AG10803 (cell line): ENCODE measurements at regions not wholly inside any gene's neighbourhood (a gene's known extent, or its start where the extent isn't known, plus 50 kb on each side); places are given as distances from the start of the nearest gene placed in this dataset.
A peak's percentile ranks its signal among the peaks of the same experiment; 100 is the strongest.

Experiments used
- DNase-seq: peaks from one replicate; pipeline ENCODE4 v3.0.0; 2010; ENCODE audit warnings: low read depth
- H3K4me3 ChIP-seq: 2 replicates; pipeline ENCODE4 v1.5.1; 2011; ENCODE audit warnings: mild to moderate bottlenecking, low read length, control low read depth
- TF ChIP-seq, protein P1 (sequence below): conservative IDR thresholded peaks from 2 replicates; pipeline ENCODE4 v1.5.1; 2011; ENCODE audit warnings: mild to moderate bottlenecking, low read length, control low read depth, inconsistent platforms

DNA sequence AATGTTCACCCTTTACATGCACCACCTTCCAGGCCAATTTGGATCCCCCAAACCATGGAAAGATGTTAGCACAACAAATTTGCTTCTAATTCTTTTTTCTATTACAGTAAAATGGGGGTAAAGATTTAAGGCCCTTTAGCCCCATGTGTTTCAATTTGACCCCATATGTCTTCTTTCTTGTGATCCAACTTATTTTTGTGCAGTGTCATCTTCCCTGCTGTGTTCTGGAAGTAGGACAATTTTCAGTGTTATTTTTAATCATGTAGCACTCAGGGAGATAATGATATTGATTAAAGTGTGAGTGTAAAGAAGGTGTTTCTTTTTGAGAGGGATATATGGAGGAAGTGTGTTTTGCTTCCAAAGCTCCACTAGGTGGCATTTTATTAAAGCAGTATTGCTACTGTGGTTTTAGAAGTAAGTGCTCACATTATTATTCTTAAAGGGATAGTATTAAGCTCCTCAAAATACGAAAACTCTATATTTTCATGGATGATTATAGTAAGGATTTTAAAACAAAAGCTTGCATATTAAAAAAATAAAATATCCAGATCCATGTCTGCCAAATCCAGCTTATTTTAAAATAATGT, 118.7 kb upstream of the ATP10B start:
- TF ChIP-seq, protein P1, sequence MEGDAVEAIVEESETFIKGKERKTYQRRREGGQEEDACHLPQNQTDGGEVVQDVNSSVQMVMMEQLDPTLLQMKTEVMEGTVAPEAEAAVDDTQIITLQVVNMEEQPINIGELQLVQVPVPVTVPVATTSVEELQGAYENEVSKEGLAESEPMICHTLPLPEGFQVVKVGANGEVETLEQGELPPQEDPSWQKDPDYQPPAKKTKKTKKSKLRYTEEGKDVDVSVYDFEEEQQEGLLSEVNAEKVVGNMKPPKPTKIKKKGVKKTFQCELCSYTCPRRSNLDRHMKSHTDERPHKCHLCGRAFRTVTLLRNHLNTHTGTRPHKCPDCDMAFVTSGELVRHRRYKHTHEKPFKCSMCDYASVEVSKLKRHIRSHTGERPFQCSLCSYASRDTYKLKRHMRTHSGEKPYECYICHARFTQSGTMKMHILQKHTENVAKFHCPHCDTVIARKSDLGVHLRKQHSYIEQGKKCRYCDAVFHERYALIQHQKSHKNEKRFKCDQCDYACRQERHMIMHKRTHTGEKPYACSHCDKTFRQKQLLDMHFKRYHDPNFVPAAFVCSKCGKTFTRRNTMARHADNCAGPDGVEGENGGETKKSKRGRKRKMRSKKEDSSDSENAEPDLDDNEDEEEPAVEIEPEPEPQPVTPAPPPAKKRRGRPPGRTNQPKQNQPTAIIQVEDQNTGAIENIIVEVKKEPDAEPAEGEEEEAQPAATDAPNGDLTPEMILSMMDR = peak; percentile 38
- DNase-seq = no peak

DNA sequence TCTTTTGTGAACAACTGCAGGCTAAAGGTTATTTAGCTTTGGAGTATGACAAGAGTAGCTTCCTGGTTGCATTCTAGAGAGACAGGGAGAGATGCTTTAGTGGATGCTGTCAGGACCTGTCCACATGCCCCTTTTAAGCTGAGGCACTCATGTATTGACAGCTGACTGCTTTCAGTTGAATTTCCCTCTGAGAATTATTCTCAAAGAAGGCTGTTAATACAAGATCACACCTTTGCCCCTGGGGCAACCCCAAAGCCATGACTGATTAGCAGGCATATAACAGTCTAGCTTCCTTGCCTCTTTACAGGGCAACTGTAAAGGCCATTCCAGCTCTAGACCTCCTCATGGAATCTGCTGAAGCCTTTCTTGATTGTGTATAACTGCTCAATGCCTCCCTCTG, 117.6 kb upstream of the ATP10B start:
- DNase-seq = no peak
- H3K4me3 ChIP-seq = no peak overlapping the region
- TF ChIP-seq, protein P1 = no peak

More for the DNA sequence above, 118.7 kb upstream of the ATP10B start:
- no peak overlapping the region for H3K4me3 ChIP-seq

DNA sequence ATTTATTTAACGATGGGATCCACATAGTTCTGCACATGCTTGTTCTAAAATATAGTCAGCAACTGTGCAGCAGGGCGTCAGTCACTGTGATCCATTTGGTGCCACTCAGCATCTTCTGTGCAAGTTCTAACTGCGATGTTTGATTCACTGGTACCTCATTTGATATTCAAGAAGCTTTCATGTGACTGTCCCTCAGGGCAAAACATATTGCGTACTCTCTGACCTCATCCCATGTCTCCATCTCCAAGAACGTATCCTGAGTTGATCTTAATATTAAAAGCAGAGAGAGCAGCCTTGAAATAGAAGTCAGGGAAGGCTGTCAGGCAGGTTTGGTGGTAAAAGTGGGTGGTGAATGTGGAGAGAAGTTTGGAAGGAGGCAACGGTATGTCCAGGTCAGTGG, 116.5 kb upstream of the ATP10B start:
- TF ChIP-seq, protein P1 = no peak
- DNase-seq = no peak
- H3K4me3 ChIP-seq = no peak overlapping the region

DNA sequence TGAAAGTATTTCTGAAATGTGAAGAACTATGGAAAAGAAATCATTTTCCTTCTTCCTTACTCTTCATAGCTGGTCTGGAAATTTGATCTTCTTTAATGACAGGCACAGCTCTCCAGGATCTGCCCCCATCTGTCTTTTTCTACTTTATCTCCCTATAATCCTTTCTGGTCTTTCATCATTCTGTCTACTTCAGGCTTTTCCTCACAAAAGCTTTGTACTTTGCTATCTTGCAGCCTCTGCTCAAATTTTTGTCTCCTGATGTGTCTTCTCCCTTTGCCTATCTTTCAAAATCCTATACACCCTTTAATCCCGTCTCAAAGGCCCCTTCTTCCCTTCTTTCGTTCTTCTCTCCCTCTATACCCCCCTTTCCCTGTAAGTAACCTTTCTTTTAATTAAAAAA, 114.9 kb upstream of the ATP10B start:
- no peak overlapping the region for H3K4me3 ChIP-seq
- no peak for DNase-seq
- TF ChIP-seq, protein P1 = no peak

DNA sequence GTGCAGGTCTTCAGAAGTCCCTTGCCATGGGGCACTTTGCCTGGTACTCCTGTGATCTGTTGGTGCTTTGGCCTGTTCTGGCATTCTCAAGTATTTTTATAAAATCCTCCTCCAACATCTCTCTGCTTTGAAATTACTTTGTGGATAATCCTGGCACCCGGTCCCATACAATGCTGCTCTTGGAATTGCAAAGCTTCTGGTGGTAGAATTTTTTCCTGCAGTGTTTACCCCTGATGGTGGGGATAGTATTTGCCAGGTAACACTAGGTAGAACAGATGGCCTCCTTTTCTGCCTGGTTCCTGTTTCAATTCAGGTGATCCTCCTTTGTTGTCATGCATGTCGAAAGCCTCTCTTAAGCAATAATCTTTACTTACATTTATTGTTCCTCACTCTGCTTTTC, 109.8 kb upstream of the ATP10B start:
- no peak for DNase-seq
- TF ChIP-seq, protein P1 = no peak
- no peak overlapping the region for H3K4me3 ChIP-seq

DNA sequence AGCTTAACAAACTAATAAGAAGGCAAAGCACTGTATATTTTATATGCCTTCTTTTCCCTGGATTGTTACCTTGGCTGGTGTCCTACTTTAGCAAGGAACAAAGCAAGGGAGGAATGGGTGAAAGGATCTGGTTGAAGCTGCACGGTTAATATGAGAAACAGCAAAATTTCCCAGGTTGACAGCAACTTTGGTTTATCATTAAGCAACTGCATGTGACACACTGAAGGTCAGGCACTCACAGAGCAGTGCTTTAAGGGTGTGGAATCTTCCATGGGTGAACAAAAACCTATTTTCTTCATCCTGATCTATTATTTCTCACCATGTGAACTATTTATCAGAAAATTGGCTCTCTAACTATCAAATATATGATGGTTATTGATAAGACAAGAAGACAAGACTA, 109.0 kb upstream of the ATP10B start:
- no peak overlapping the region for H3K4me3 ChIP-seq
- DNase-seq = no peak
- TF ChIP-seq, protein P1 = no peak

DNA sequence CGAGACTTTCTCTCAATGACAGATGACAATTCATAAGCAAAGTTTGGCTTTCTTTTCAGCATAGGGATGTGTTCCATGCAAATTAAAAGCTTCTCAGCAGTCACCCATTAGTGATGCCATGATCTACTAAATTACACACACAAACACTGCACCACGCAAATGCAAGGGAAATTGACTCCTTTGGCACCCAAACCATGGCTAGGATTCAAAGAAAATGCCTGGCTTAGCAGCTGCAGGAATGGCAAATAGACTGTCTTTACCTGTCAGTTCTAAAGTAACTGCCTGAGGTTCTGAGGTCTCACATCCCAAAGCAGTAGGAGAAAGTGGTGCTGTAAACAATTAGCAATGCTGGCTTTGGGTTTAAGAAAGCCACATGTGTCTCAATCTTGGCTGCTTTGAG, 108.6 kb upstream of the ATP10B start:
- H3K4me3 ChIP-seq = no peak overlapping the region
- TF ChIP-seq, protein P1 = no peak
- DNase-seq = no peak
